ENCODE measurements at regions not wholly inside any gene's neighbourhood (a gene's known extent, or its start where the extent isn't known, plus 50 kb on each side); places are given as distances from the start of the nearest gene placed in this dataset.

DNA sequence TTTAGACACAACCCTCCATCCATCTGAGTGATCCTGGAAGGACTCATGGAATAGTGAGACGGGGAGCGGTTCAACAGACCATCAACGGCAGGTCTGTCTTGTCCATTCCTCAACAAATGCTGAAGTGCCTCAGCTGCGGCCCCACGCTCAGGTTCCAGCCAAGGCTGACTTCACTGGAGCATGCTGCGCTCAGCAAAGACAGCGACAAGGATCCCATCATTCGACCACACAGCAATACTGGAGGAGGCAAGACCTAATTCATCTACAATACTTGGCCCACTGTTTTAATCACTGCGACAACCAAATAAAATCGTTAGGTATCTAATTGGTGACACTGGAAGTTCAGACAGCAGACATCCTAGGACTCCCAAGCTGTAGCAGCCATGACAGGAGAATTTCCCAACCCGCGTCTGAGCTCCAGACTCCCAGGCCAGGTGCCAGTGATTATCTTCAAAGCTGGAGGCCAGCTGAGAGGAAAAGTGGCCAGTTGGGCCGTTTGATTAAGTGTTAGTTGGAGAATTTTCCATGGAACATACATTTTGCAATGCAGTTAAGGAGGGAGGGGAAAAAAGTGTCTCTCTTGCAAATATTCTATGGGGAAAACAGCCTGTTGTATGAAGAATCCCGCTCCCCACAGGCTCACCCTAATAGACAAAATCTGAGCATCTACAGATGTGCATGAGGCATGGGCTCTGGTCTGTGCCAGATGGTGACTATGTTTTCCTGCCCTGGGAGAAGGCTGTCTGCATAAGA, 92.5 kb upstream of the SLC35G4 start:
- Histone ChIP-seq H3K27me3 (replicated peaks) (no peaks in the 10 kb centered on the region), H3K27ac (no peak overlapping the region), H3K4me3 (ENCODE audit: low read depth, low read length) (no peak overlapping the region), H3K36me3 (replicated peaks) (no peaks in the 10 kb centered on the region)
- no peak for DNase-seq
- in situ Hi-C loops (cut with HindIII; ENCODE audit: low pct_ligation_motif_present, low sequenced_read_pairs): no loop called here
- TF ChIP-seq, protein P1, sequence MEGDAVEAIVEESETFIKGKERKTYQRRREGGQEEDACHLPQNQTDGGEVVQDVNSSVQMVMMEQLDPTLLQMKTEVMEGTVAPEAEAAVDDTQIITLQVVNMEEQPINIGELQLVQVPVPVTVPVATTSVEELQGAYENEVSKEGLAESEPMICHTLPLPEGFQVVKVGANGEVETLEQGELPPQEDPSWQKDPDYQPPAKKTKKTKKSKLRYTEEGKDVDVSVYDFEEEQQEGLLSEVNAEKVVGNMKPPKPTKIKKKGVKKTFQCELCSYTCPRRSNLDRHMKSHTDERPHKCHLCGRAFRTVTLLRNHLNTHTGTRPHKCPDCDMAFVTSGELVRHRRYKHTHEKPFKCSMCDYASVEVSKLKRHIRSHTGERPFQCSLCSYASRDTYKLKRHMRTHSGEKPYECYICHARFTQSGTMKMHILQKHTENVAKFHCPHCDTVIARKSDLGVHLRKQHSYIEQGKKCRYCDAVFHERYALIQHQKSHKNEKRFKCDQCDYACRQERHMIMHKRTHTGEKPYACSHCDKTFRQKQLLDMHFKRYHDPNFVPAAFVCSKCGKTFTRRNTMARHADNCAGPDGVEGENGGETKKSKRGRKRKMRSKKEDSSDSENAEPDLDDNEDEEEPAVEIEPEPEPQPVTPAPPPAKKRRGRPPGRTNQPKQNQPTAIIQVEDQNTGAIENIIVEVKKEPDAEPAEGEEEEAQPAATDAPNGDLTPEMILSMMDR (IDR thresholded peaks at IDR 0.05; ENCODE audit: low read depth, low read length, missing control alignments): no peak

DNA sequence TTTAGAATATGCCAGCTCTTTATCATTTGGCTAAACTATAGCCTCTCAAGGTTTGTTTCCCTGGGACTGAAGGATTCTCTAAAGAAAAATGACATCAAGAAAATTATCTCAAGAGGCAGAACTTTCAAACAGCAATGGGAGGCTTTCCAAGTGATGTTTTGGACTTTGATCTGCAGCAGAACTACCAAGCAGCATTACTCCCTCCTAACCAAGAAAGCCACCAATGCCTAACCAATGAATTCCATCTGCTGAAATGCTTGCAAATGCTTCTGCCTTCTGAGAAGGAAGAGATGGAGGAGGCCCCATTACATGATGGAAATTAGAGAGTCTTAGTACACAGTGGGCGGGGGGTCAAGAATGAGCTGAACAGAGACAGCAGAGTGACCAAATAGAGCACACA, 95.1 kb upstream of the SLC35G4 start:
- TF ChIP-seq, protein P1 (IDR thresholded peaks at IDR 0.05; ENCODE audit: low read depth, low read length, missing control alignments): no peak
- no peak overlapping the region for H3K27ac ChIP-seq
- no peaks in the 10 kb centered on the region for H3K36me3 ChIP-seq (replicated peaks)
- in situ Hi-C loops (cut with HindIII; ENCODE audit: low pct_ligation_motif_present, low sequenced_read_pairs): no loop called here
- H3K27me3 ChIP-seq (replicated peaks): no peaks in the 10 kb centered on the region
- no peak for DNase-seq
- H3K4me3 ChIP-seq (ENCODE audit: low read depth, low read length): no peak overlapping the region

DNA sequence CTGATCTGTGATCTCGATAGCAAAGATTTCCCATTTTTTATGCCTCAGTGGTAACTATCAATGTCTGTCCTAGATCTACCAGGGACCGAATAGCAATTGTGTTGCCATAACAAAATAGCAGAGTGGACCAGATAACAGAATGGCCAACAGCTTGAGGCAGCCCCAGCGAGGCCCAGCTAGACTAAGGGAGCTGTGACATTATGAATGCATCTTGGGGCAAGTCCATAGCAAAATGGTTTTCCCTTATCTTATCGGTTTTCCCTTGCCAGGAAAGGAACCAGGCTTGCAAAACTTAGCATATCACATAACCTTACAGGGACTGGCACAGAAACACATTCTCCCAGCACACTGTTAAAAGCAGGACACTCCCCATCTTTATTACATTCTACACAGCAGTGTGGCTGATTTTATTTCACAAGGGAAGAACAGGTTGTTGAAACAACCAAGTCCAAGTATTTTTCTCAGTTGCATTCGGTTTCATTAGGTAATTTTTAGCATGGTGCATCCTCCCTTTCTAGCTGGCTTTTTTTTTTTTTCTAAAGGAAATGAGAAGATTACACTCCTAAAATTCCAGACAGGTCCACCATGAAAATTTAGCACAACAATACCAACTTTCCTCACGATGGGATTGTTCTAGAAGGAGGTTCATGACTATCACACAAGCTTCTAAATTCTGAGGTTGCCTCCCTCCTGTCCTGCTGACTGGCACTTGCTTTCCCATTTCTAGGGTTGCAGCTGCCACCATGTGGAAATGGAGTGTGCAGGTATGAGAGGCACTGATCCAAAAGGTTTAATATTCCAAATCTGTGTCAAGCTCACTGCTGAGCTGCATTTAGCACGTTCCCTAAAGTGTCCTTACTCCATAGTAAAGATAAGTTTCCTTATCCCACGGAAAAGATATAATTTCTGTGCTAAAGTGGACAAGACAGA, 97.0 kb upstream of the SLC35G4 start:
- no peaks in the 10 kb centered on the region for H3K36me3 ChIP-seq (replicated peaks)
- TF ChIP-seq, protein P1 (IDR thresholded peaks at IDR 0.05; ENCODE audit: low read depth, low read length, missing control alignments): peak; percentile 55
- no peaks in the 10 kb centered on the region for H3K27me3 ChIP-seq (replicated peaks)
- in situ Hi-C loops (cut with HindIII; ENCODE audit: low pct_ligation_motif_present, low sequenced_read_pairs): no loop called here
- H3K27ac ChIP-seq: no peak overlapping the region
- H3K4me3 ChIP-seq (ENCODE audit: low read depth, low read length): no peak overlapping the region
- DNase-seq: peak; percentile 22

DNA sequence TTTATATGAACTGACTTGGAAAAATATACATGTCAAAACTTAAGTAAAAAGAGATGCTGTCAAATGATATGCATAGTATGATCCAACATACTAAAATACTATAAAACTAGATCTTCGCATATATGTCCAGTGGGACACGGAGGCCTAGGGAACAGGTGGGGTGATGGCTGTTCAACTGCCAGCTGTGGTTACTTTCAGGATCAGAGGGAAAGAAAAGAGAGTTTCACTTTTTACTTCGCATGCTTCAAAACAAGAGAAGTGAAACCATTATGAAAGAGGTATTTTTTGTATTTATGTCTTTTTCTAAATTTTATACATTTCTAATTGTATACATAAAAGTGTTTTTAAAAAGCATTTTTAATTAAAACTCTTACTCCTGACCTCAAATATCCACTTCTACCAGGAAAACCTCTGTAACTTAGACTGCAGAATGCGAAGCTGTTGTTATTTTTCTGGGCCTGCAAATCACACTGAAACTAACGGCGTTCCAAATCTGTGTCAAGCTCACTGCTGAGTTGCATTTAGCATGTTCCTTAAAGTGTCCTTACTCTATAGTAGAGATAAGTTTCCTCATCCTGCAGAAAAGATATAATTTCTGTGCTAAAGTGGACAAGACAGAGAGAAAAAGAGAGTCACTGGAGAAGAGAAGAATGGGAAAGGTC, 97.8 kb upstream of the SLC35G4 start:
- Histone ChIP-seq H3K4me3 (ENCODE audit: low read depth, low read length) (no peak overlapping the region), H3K36me3 (replicated peaks) (no peaks in the 10 kb centered on the region), H3K27me3 (replicated peaks) (no peaks in the 10 kb centered on the region), H3K27ac (no peak overlapping the region)
- in situ Hi-C loops (cut with HindIII; ENCODE audit: low pct_ligation_motif_present, low sequenced_read_pairs): no loop called here
- no peak for DNase-seq
- TF ChIP-seq, protein P1 (IDR thresholded peaks at IDR 0.05; ENCODE audit: low read depth, low read length, missing control alignments): no peak

DNA sequence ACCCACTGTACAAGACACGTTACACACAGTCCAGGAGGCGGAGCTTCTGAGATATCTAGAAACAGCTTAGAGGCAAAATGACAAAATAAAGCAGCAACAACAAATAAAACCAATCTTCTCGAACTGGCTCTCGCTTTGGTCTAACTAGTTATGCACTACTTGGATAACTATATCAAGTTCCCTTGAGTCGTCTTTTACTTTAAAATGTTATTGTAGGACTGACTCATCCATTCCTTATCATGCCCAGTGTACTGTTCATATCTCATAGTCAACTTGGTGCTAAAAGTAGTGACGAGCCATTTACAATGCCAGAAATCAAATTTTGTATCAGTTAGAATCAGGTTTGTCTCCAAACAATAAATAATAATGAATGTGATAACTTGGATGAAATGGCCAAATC, 102.5 kb upstream of the SLC35G4 start:
- in situ Hi-C loops (cut with HindIII; ENCODE audit: low pct_ligation_motif_present, low sequenced_read_pairs): no loop called here
- Histone ChIP-seq H3K4me3 (ENCODE audit: low read depth, low read length) (no peak overlapping the region), H3K36me3 (replicated peaks) (no peaks in the 10 kb centered on the region), H3K27ac (no peak overlapping the region), H3K27me3 (replicated peaks) (no peaks in the 10 kb centered on the region)
- peak; percentile 32 for DNase-seq
- TF ChIP-seq, protein P1 (IDR thresholded peaks at IDR 0.05; ENCODE audit: low read depth, low read length, missing control alignments): no peak
